ENCODE measurements at regions not wholly inside any gene's neighbourhood (a gene's known extent, or its start where the extent isn't known, plus 50 kb on each side); places are given as distances from the start of the nearest gene placed in this dataset.
"Not testable (repeated sequence)": the region's sequence is repeated elsewhere in the genome, so short reads cannot be mapped to it uniquely, and the experiment has no call there.

DNA sequence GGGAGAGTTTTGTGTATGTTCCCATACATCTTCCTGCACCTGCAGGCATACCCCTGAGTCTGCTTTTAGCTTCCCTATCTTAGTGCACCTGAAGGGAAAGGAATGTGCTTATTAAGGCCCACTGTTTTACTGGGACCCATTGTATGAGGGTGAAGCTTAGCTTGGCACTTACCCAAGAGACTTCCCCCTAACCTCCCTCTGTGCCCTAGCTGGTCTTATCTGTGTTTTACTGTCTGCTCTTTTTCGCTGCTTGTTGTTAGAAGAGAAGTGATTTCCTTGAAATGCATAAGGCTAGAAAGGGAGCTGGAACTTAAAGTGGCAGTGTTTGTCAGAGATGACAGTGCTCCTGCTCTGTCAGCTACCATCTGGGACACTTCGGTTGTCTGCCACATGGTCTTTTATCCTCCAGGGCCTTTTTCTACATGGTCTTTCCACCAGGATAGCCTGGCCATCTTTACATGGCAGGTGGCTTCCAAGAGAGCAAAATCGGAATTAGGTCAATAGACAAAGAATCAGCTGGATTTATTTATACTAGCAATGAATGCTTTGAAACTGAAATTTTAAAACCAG, 122.5 kb upstream of the SLC44A1 start:
- Histone ChIP-seq H3K4me1 (ENCODE audit: control insufficient read depth, extremely low read depth, insufficient read depth, low read length) (no peaks in the 10 kb centered on the region), H3K4me3 (replicated peaks in 1 of 3; ENCODE audit: insufficient read depth in 1 of 3, low read depth in 1 of 3, low read length in 3 of 3) (no peak overlapping the region), H3K9me1 (replicated peaks; ENCODE audit: control insufficient read depth, extremely low read depth, insufficient read depth, low read length) (no peaks in the 10 kb centered on the region), H3K36me3 (ENCODE audit: control insufficient read depth in 2 of 2, extremely low read depth in 1 of 2, insufficient read depth in 2 of 2, low read length in 2 of 2) (no peaks in the 10 kb centered on the region), H3K27me3 (ENCODE audit: control insufficient read depth in 2 of 2, insufficient read depth in 2 of 2, low read length in 2 of 2) (no peaks in the 10 kb centered on the region), H3K4me2 (ENCODE audit: insufficient read depth, low read length) (no peak overlapping the region), H3K9ac (replicated peaks; ENCODE audit: extremely low read depth, insufficient read depth, low read length) (no peak overlapping the region), H3K27ac (ENCODE audit: insufficient read depth, low read depth, low read length) (no peak overlapping the region), H3K9me3 (replicated peaks; ENCODE audit: control insufficient read depth, insufficient read depth, low read length) (no peaks in the 10 kb centered on the region), H3K79me2 (ENCODE audit: control insufficient read depth, insufficient read depth, low read length) (no peaks in the 10 kb centered on the region), H4K20me1 (replicated peaks; ENCODE audit: control insufficient read depth, extremely low read depth, insufficient read depth, low read length) (no peaks in the 10 kb centered on the region), H2AFZ (ENCODE audit: low read depth, low read length) (no peak overlapping the region)
- ChIA-PET CTCF (interaction anchor here (0.8 kb wide), 1 partner anchor 37 kb away, joined by 3 read pairs; no protein-coding TSS in a partner anchor), POLR2A (no interaction called here)
- dilution Hi-C loops (cut with MboI; ENCODE audit: extremely low pct_ligation_motif_present, low sequenced_read_pairs) (no loop called here), intact Hi-C loops (cut with micrococcal nuclease) (no loop called here)
- BruUV-seq (replicated peaks) = no TSS peak
- no peak for TF ChIP-seq MYC (IDR thresholded peaks at IDR 0.05; ENCODE audit: low read depth, low read length)
- TF ChIP-seq FOS (IDR thresholded peaks at IDR 0.05; ENCODE audit: borderline replicate concordance, insufficient read depth, low read length) = no peak
- TF ChIP-seq POLR2A (IDR thresholded peaks at IDR 0.05; ENCODE audit: low read depth, low read length) = no peak
- no peak for TF ChIP-seq JUN (IDR thresholded peaks at IDR 0.05; ENCODE audit: borderline replicate concordance, insufficient read depth, insufficient read length, low read depth)
- TF ChIP-seq, protein P1, sequence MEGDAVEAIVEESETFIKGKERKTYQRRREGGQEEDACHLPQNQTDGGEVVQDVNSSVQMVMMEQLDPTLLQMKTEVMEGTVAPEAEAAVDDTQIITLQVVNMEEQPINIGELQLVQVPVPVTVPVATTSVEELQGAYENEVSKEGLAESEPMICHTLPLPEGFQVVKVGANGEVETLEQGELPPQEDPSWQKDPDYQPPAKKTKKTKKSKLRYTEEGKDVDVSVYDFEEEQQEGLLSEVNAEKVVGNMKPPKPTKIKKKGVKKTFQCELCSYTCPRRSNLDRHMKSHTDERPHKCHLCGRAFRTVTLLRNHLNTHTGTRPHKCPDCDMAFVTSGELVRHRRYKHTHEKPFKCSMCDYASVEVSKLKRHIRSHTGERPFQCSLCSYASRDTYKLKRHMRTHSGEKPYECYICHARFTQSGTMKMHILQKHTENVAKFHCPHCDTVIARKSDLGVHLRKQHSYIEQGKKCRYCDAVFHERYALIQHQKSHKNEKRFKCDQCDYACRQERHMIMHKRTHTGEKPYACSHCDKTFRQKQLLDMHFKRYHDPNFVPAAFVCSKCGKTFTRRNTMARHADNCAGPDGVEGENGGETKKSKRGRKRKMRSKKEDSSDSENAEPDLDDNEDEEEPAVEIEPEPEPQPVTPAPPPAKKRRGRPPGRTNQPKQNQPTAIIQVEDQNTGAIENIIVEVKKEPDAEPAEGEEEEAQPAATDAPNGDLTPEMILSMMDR (IDR thresholded peaks at IDR 0.05; ENCODE audit: extremely low read depth in 1 of 2, insufficient read depth in 1 of 2, low read depth in 1 of 2, low read length in 2 of 2) = no peak
- no peak for TF ChIP-seq GATA2 (IDR thresholded peaks at IDR 0.05; ENCODE audit: insufficient read depth, insufficient read length, low read depth, low read length)
- TF ChIP-seq, protein P2, sequence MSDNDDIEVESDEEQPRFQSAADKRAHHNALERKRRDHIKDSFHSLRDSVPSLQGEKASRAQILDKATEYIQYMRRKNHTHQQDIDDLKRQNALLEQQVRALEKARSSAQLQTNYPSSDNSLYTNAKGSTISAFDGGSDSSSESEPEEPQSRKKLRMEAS (IDR thresholded peaks at IDR 0.05; ENCODE audit: insufficient read depth, insufficient read length) = no peak
- no peak for TF ChIP-seq EZH2 (IDR thresholded peaks at IDR 0.05; ENCODE audit: borderline replicate concordance, low read depth, low read length, severe bottlenecking)
- TF ChIP-seq POLR2AphosphoS5 (IDR thresholded peaks at IDR 0.05; ENCODE audit: insufficient read depth, low read depth, low read length) = no peak
- FAIRE-seq = no peak
- no peak for DNase-seq (ENCODE audit: low read depth, low spot score)

DNA sequence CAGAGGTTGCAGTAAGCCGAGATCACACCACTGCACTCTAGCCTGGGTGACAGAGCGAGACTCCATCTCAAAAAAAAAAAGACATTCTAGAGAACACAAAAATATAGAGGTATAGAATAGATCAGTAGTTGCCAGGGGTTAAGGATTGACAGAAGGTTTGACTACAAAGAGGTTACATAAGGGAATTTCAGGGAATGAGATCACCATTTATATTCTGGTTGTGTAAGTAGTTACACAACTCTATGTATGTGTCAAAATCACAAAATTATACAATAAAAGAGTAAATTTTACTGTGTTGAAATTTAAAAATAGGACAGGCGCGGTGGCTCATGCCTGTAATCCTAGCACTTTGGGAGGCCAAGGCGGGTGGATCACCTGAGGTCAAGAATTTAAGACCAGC, 119.9 kb upstream of the SLC44A1 start:
- H3K79me2 ChIP-seq (ENCODE audit: control insufficient read depth, insufficient read depth, low read length); H3K9me1 ChIP-seq (replicated peaks; ENCODE audit: control insufficient read depth, extremely low read depth, insufficient read depth, low read length); DNase-seq (ENCODE audit: low read depth, low spot score); H3K27me3 ChIP-seq (ENCODE audit: control insufficient read depth in 2 of 2, insufficient read depth in 2 of 2, low read length in 2 of 2); H3K36me3 ChIP-seq (ENCODE audit: control insufficient read depth in 2 of 2, extremely low read depth in 1 of 2, insufficient read depth in 2 of 2, low read length in 2 of 2); CTCF ChIA-PET; H3K9ac ChIP-seq (replicated peaks; ENCODE audit: extremely low read depth, insufficient read depth, low read length); H4K20me1 ChIP-seq (replicated peaks; ENCODE audit: control insufficient read depth, extremely low read depth, insufficient read depth, low read length); H3K4me3 ChIP-seq (replicated peaks in 1 of 3; ENCODE audit: insufficient read depth in 1 of 3, low read depth in 1 of 3, low read length in 3 of 3); H2AFZ ChIP-seq (ENCODE audit: low read depth, low read length); intact Hi-C loops (cut with micrococcal nuclease); H3K4me1 ChIP-seq (ENCODE audit: control insufficient read depth, extremely low read depth, insufficient read depth, low read length); FAIRE-seq; POLR2A ChIA-PET; BruUV-seq (replicated peaks); dilution Hi-C loops (cut with MboI; ENCODE audit: extremely low pct_ligation_motif_present, low sequenced_read_pairs); H3K4me2 ChIP-seq (ENCODE audit: insufficient read depth, low read length); H3K9me3 ChIP-seq (replicated peaks; ENCODE audit: control insufficient read depth, insufficient read depth, low read length); H3K27ac ChIP-seq (ENCODE audit: insufficient read depth, low read depth, low read length): not testable (repeated sequence)

All from endothelial cell of umbilical vein (primary cell).